Femur (tissue), 1 donor: ENCODE measurements at regions not wholly inside any gene's neighbourhood (a gene's known extent, or its start where the extent isn't known, plus 50 kb on each side); places are given as distances from the start of the nearest gene placed in this dataset.
A peak's percentile ranks its signal among the peaks of the same experiment; 100 is the strongest.
"Not testable (repeated sequence)": the region's sequence is repeated elsewhere in the genome, so short reads cannot be mapped to it uniquely, and the experiment has no call there.

ENCODE experiments used
- DNase-seq: peaks from one replicate; pipeline ENCODE4 v3.0.0-alpha.2; 2017

DNA sequence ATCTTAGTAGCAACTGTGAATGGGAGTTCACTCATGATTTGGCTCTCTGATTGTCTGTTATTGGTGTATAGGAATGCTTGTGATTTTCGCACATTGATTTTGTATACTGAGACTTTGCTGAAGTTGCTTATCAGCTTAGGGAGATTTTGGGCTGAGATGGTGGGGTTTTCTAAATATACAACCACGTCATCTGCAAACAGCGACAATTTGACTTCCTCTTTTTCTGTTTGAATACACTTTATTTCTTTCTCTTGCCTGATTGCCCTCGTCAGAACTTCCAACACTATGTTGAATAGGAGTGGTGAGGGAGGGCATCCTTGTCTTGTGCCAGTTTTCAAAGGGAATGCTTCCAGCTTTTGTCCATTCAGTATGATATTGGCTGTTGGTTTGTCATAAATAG lies 1883.1 kb upstream of the TENM3 start:
- not testable (repeated sequence) for DNase-seq

- no peak for DNase-seq
Measured at GRCh38 chr4:180363815-180364214, 1879.4 kb upstream of the TENM3 start.

DNA sequence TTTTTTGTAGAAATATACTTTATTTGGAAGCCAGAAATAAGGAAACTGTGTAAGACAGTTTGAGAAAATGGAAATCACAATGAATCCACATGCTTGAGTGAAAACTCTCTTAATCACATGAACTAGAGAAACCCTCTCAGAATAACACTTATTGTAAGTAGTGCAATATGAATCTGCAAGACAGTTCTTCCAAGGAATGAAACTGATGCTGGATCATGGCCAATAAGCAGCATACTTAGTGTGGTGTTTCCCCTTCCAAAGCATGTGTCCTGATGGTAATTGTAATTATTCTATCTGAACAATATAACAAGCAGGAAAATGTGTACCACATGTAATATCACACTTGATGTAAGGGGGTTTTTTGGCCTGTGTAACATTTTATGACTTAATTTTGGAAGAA lies 1870.5 kb upstream of the TENM3 start:
- no peak for DNase-seq

DNA sequence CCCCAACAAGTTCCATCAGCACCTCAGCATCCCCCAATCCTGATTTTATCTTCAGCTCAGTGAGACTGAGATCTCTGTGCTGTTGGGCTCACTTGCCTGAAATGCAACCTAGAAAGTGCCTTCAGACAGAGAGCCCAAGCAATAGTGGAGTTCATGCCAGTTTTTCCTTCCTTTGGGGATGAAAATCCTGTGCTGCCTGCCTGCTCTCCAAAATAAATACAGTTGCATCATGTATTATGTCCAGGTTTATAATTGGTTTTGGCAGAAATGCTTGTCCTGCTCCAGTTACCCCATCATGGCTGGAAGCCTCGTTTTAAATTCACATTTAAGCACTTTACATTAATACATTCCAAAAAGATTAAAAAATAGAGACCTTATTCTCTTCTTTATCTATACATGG lies 1865.5 kb upstream of the TENM3 start:
- no peak for DNase-seq

- no peak for DNase-seq
Measured at GRCh38 chr4:180380733-180381132, 1862.5 kb upstream of the TENM3 start.

- DNase-seq = no peak
Measured at GRCh38 chr4:180391613-180392012, 1851.6 kb upstream of the TENM3 start.

DNA sequence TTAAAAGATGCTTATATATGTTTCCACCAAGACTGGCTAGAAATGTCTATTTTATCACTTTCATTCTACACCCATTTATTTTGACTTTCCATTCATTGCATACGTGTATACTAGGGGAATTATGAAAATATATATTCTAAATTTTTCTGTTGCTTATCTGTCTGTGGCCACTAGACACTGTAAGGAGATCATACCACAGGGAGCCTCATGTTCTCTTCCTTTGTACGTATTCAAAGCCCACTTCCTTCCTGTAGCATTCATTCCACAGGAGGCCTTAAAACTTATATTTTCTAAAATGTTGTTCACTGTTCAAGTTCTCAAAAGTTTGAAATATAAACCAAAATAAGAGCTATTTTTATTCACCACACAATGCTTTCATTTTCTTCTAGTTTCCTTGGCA lies 1848.9 kb upstream of the TENM3 start:
- DNase-seq = no peak

GRCh38 chr4:180394730-180395129 lies 1848.5 kb upstream of the TENM3 start:
- no peak for DNase-seq

- DNase-seq = no peak
Measured at GRCh38 chr4:180398564-180398963, 1844.6 kb upstream of the TENM3 start.

DNA sequence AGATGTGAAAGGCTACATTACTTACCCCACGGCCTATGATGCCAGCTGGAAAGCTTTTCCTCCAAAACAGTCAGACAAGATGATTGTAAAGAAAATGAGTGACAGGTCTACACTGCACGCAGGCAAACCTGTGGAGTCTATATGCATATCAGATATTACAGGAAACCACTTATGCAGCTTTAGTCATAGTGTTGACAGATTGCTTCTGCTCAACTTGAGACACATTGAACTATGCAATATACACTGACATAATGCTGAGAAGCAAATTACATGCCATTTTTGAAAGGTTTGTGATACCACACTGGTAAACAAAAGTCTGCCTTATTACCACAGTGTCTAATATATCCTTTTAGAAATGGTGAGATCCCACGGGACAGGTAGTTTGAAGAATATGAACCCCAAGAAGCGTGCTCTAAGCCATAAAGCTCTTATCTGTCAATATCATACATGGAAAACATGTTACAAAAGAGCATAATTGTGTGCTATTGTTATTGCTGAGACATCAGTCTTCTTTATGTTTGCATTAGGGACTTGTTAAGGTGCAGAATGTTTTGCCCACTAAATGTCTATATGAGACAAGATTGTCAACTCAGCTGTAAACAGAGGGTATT lies 1835.8 kb upstream of the TENM3 start:
- no peak for DNase-seq

GRCh38 chr4:180418819-180419531 lies 1824.2 kb upstream of the TENM3 start:
- no peak for DNase-seq

DNA sequence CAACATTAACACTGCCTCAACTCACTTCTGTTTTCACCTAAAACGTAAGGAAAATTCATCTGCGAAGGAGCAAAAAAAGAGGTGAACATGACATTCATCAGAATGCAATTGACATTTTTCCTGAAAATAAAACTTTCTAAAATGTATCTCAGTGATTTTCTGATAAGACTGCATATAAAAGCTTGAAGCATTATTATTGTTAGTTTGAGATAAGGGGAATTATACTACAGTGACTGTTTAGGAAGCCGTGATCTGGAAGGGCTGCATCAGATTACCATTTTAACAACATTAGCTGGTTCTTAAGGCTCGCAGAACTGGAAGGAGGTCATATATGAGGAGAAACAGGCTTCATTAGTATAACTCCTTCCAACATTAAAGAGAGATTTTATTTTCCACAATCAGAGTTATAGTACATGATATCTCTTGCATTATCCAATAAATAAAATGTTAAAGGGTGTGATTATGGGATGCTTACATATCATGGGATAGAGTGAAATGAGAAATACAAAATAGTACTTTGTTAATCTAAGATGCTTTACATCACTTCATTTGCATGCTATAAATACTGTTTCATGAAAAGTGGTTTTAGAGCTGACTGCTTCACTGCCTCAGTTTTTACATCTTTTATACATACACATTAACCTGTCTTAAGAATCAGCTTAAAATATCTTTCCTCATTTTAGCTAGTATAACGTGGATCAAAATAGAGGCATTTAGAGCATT lies 1820.1 kb upstream of the TENM3 start:
- DNase-seq = no peak

- no peak for DNase-seq
Measured at GRCh38 chr4:180423712-180424057, 1819.5 kb upstream of the TENM3 start.

GRCh38 chr4:180426938-180427337 lies 1816.3 kb upstream of the TENM3 start:
- DNase-seq = no peak

DNA sequence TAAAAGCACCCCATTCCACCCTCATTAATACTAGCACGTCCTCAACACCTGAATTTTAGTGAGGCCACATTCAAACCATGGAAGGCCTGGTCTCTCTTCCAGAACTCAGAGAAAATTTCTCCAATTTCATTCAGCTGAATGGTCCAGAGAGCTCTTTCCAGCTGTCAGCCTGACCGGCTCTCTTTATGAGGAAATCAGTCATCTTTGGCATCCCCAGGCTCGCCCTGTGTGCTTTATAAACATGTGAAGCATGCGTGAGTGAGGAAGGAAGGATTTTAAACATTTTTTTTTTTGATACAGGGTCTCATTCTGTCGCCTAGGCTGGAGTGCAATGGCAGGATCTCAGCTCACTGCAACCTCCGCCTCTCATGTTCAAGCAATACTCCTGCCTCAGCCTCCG lies 1812.9 kb upstream of the TENM3 start:
- no peak for DNase-seq

- no peak for DNase-seq
Measured at GRCh38 chr4:180434131-180434895, 1808.9 kb upstream of the TENM3 start.

- no peak for DNase-seq
Measured at GRCh38 chr4:180436361-180436760, 1806.8 kb upstream of the TENM3 start.

- no peak for DNase-seq
Measured at GRCh38 chr4:180437601-180438000, 1805.6 kb upstream of the TENM3 start.

DNA sequence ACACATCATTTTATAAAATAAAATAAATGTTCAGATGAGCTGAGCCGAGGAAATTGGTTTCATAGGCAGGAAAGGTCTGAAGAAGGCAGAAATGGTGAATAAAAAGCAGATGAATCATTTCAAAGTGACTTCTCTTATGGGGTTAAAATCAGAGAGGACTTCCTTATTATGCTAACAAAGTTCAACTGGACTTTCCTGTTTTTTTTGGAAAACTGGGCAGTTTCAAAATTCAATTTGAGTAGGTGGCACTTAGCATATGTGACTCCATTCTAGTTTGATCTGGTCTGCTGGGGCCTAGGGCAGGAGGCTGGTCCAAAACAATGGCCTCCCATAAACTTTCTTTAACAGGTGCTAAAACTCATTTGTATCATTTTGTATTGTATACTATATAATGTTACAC lies 1794.9 kb upstream of the TENM3 start:
- no peak for DNase-seq

- peak; percentile 24 for DNase-seq
Measured at GRCh38 chr4:180449395-180449956, 1793.7 kb upstream of the TENM3 start.

GRCh38 chr4:180455226-180455625 lies 1788.0 kb upstream of the TENM3 start:
- DNase-seq = no peak

- no peak for DNase-seq
Measured at GRCh38 chr4:180456928-180457327, 1786.3 kb upstream of the TENM3 start.

GRCh38 chr4:180462116-180462515 lies 1781.1 kb upstream of the TENM3 start:
- no peak for DNase-seq
